Esophagus squamous epithelium (tissue), 4 donors: ENCODE measurements at regions not wholly inside any gene's neighbourhood (a gene's known extent, or its start where the extent isn't known, plus 50 kb on each side); places are given as distances from the start of the nearest gene placed in this dataset.
"Not testable (repeated sequence)": the region's sequence is repeated elsewhere in the genome, so short reads cannot be mapped to it uniquely, and the experiment has no call there.

Experiments
- POLR2A ChIP-seq, 4 donors: fragments of 450-650 bp; IDR thresholded peaks; one replicate each; pipeline ENCODE4 v1.6.1; 2017; ENCODE audit warnings: antibody characterized with exemption in 4 of 4, mild to moderate bottlenecking in 4 of 4, moderate library complexity in 3 of 4
- TF ChIP-seq, protein P1 (sequence below), 6 experiments: fragments of 450-650 bp in 4 of 6; fragments of 200-600 bp in 2 of 6; sonication (generic) in 2 of 6; IDR thresholded peaks; one replicate each; pipeline ENCODE4 v1.5.1; 2016 to 2019; ENCODE audit warnings: antibody characterized with exemption in 6 of 6, mild to moderate bottlenecking in 4 of 6, moderate library complexity in 4 of 6

DNA sequence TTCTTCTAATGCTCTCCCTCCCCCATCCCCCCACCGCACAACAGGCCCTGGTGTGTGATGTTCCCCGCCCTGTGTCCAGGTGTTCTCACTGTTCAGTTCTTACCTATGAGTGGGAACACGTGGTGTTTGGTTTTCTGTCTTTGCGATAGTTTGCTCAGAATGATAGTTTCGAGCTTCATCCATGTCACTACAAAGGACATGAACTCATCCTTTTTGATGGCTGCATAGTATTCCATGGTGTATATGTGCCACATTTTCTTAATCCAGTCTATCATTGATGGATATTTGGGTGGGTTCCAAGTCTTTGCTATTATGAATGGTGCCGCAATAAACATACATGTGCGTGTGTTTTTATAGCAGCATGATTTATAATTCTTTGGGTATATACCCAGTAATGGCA is 1005.5 kb upstream of the CDH10 start:
- TF ChIP-seq, protein P1, sequence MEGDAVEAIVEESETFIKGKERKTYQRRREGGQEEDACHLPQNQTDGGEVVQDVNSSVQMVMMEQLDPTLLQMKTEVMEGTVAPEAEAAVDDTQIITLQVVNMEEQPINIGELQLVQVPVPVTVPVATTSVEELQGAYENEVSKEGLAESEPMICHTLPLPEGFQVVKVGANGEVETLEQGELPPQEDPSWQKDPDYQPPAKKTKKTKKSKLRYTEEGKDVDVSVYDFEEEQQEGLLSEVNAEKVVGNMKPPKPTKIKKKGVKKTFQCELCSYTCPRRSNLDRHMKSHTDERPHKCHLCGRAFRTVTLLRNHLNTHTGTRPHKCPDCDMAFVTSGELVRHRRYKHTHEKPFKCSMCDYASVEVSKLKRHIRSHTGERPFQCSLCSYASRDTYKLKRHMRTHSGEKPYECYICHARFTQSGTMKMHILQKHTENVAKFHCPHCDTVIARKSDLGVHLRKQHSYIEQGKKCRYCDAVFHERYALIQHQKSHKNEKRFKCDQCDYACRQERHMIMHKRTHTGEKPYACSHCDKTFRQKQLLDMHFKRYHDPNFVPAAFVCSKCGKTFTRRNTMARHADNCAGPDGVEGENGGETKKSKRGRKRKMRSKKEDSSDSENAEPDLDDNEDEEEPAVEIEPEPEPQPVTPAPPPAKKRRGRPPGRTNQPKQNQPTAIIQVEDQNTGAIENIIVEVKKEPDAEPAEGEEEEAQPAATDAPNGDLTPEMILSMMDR (IDR thresholded peaks at IDR 0.05), result not testable (repeated sequence)
- TF ChIP-seq POLR2A (IDR thresholded peaks at IDR 0.05), result not testable (repeated sequence)
